Smooth muscle cell (in vitro differentiated cells): ENCODE measurements at regions not wholly inside any gene's neighbourhood (a gene's known extent, or its start where the extent isn't known, plus 50 kb on each side); places are given as distances from the start of the nearest gene placed in this dataset.

Experiments
- DNase-seq: peaks from one replicate; lab custom pipeline; 2025; ENCODE audit not compliant: unreplicated experiment; lab: John Stamatoyannopoulos, UW
- H2AFZ ChIP-seq: fragments of 200-600 bp; sonication (generic); 2 replicates; pipeline ENCODE4 v1.6.0; 2016; ENCODE audit warnings: antibody characterized with exemption, low read depth, mild to moderate bottlenecking
- H3F3A ChIP-seq: fragments of 200-600 bp; sonication (generic); 2 replicates; pipeline ENCODE4 v1.6.0; 2017; ENCODE audit warnings: antibody characterized with exemption, low read depth
- H3K27ac ChIP-seq: fragments of 200-600 bp; sonication (generic); 2 replicates; pipeline ENCODE4 v1.5.1; 2016; ENCODE audit warnings: low read depth, mild to moderate bottlenecking
- H3K27me3 ChIP-seq: fragments of 200-600 bp; sonication (generic); 2 replicates; pipeline ENCODE4 v1.6.1; 2016; ENCODE audit warnings: low read depth, mild to moderate bottlenecking
- H3K36me3 ChIP-seq: fragments of 200-600 bp; sonication (generic); 2 replicates; pipeline ENCODE4 v1.5.1; 2016; ENCODE audit warnings: low read depth
- H3K4me1 ChIP-seq: fragments of 200-600 bp; sonication (generic); 2 replicates; pipeline ENCODE4 v1.5.1; 2016; ENCODE audit warnings: low read depth
- H3K4me2 ChIP-seq: fragments of 200-600 bp; sonication (generic); 2 replicates; pipeline ENCODE4 v1.6.0; 2016; ENCODE audit warnings: mild to moderate bottlenecking
- H3K4me3 ChIP-seq: fragments of 200-600 bp; sonication (generic); 2 replicates; pipeline ENCODE4 v1.5.1; 2016; ENCODE audit warnings: mild to moderate bottlenecking
- H3K79me2 ChIP-seq: fragments of 200-600 bp; sonication (generic); 2 replicates; pipeline ENCODE4 v1.6.0; 2016; ENCODE audit warnings: low read depth, mild to moderate bottlenecking
- H3K9ac ChIP-seq: fragments of 200-600 bp; sonication (generic); 2 replicates; pipeline ENCODE4 v1.6.0; 2016; ENCODE audit warnings: low read depth
- H3K9me3 ChIP-seq: fragments of 200-600 bp; sonication (generic); replicated peaks from 2 replicates; pipeline ENCODE4 v1.5.1; 2016; ENCODE audit warnings: low read depth
- H4K20me1 ChIP-seq: fragments of 200-600 bp; sonication (generic); 2 replicates; pipeline ENCODE4 v1.6.0; 2016; ENCODE audit warnings: low read depth
- CTCF ChIP-seq: fragments of 200-600 bp; sonication (generic); IDR thresholded peaks from 2 replicates; pipeline ENCODE4 v1.5.1; 2017; ENCODE audit warnings: borderline replicate concordance, mild to moderate bottlenecking, antibody characterized with exemption; ENCODE audit not compliant: insufficient read depth, poor library complexity, severe bottlenecking
- WGBS: methylation state at CpG from one replicate; pipeline ENCODE4 v1.1.7; 2016; ENCODE audit warnings: low lambda C conversion rate; 5-methylcytosine and 5-hydroxymethylcytosine counted together

DNA sequence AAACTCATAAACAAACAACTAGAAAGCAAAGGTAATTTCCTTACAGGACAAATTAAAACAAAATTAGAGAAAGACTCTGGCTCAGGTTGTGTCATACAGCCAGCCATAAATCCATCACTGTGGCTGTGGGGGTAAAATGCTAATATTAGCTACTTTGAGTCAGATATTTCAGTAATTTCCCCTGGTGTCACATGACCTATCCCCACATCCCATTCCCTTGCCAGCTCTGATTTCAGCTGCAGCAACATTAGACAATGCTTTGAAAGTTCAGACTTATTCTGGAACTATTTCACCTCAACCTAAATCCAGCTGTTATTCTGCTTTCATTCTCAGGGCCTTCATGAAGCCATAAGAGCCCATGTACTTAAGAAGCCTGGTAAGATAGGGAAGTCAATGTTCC, 55.3 kb downstream of the RPL10L start:
- H3K79me2 ChIP-seq: no peaks in the 10 kb centered on the region
- H3K4me3 ChIP-seq: no peak overlapping the region
- H3K36me3 ChIP-seq: no peaks in the 10 kb centered on the region
- H3K27me3 ChIP-seq: no peaks in the 10 kb centered on the region
- H2AFZ ChIP-seq: peak overlapping the region; percentile 22
- no peaks in the 10 kb centered on the region for H3K9me3 ChIP-seq
- no peak overlapping the region for H3K4me2 ChIP-seq
- H3F3A ChIP-seq: no peaks in the 10 kb centered on the region
- no peak for DNase-seq
- no peak overlapping the region for H3K27ac ChIP-seq
- H3K4me1 ChIP-seq: no peaks in the 10 kb centered on the region
- TF ChIP-seq CTCF: no peak
- no peak overlapping the region for H3K9ac ChIP-seq
- H4K20me1 ChIP-seq: no peaks in the 10 kb centered on the region

- no peak for TF ChIP-seq CTCF
- no peak overlapping the region for H3K4me2 ChIP-seq
- no peaks in the 10 kb centered on the region for H3K36me3 ChIP-seq
- DNase-seq: no peak
- no peak overlapping the region for H3K27ac ChIP-seq
- H2AFZ ChIP-seq: no peak overlapping the region
- H3K4me1 ChIP-seq: no peaks in the 10 kb centered on the region
- no peaks in the 10 kb centered on the region for H3F3A ChIP-seq
- no peaks in the 10 kb centered on the region for H4K20me1 ChIP-seq
- H3K9ac ChIP-seq: no peak overlapping the region
- no peaks in the 10 kb centered on the region for H3K9me3 ChIP-seq
- 77% methylated on average over 1 of the region's 1 CpG for WGBS
- no peaks in the 10 kb centered on the region for H3K79me2 ChIP-seq
- H3K27me3 ChIP-seq: no peaks in the 10 kb centered on the region
- no peak overlapping the region for H3K4me3 ChIP-seq
Measured at GRCh38 chr14:46582826-46583225, 68.8 kb downstream of the RPL10L start.

- no peaks in the 10 kb centered on the region for H3K9me3 ChIP-seq
- H3K4me1 ChIP-seq: no peaks in the 10 kb centered on the region
- no peak overlapping the region for H3K9ac ChIP-seq
- peak; percentile 74 for TF ChIP-seq CTCF
- no peak overlapping the region for H2AFZ ChIP-seq
- H3K27me3 ChIP-seq: no peaks in the 10 kb centered on the region
- no peak overlapping the region for H3K27ac ChIP-seq
- WGBS: 32% methylated on average over 5 of the region's 5 CpGs
- DNase-seq: no peak
- H3F3A ChIP-seq: no peaks in the 10 kb centered on the region
- H4K20me1 ChIP-seq: no peaks in the 10 kb centered on the region
- H3K4me3 ChIP-seq: no peak overlapping the region
- H3K36me3 ChIP-seq: no peaks in the 10 kb centered on the region
- no peak overlapping the region for H3K4me2 ChIP-seq
- no peaks in the 10 kb centered on the region for H3K79me2 ChIP-seq
Measured at GRCh38 chr14:46581036-46581671, 70.4 kb downstream of the RPL10L start.

GRCh38 chr14:46574978-46575375, 76.6 kb downstream of the RPL10L start:
- 79% methylated on average over 2 of the region's 2 CpGs for WGBS
- H4K20me1 ChIP-seq: no peaks in the 10 kb centered on the region
- H3K4me3 ChIP-seq: no peak overlapping the region
- H3K4me2 ChIP-seq: peak overlapping the region; percentile 12
- no peaks in the 10 kb centered on the region for H3F3A ChIP-seq
- DNase-seq: no peak
- no peaks in the 10 kb centered on the region for H3K36me3 ChIP-seq
- no peak for TF ChIP-seq CTCF
- H3K27me3 ChIP-seq: no peaks in the 10 kb centered on the region
- no peaks in the 10 kb centered on the region for H3K79me2 ChIP-seq
- H3K9me3 ChIP-seq: no peaks in the 10 kb centered on the region
- no peak overlapping the region for H3K9ac ChIP-seq
- H3K27ac ChIP-seq: no peak overlapping the region
- no peak overlapping the region for H2AFZ ChIP-seq
- H3K4me1 ChIP-seq: no peaks in the 10 kb centered on the region
